Astrocyte (in vitro differentiated cells and primary cell): ENCODE measurements at regions not wholly inside any gene's neighbourhood (a gene's known extent, or its start where the extent isn't known, plus 50 kb on each side); places are given as distances from the start of the nearest gene placed in this dataset.

Source experiments
- CTCF ChIP-seq: IDR thresholded peaks from 2 replicates; pipeline ENCODE4 v1.5.1; 2011; ENCODE audit warnings: low read depth, mild to moderate bottlenecking, inconsistent platforms, low read length, moderate library complexity; ENCODE audit not compliant: insufficient read depth
- EZH2 ChIP-seq: IDR thresholded peaks from 2 replicates; pipeline ENCODE4 v1.6.1; 2012; ENCODE audit warnings: mild to moderate bottlenecking, low read length, inconsistent platforms; ENCODE audit not compliant: insufficient read depth

GRCh38 chr5:152246401-152246800 lies 158.7 kb downstream of the NMUR2 start:
- TF ChIP-seq CTCF (no peak), EZH2 (no peak)
